ENCODE measurements at regions not wholly inside any gene's neighbourhood (a gene's known extent, or its start where the extent isn't known, plus 50 kb on each side); places are given as distances from the start of the nearest gene placed in this dataset.

DNA sequence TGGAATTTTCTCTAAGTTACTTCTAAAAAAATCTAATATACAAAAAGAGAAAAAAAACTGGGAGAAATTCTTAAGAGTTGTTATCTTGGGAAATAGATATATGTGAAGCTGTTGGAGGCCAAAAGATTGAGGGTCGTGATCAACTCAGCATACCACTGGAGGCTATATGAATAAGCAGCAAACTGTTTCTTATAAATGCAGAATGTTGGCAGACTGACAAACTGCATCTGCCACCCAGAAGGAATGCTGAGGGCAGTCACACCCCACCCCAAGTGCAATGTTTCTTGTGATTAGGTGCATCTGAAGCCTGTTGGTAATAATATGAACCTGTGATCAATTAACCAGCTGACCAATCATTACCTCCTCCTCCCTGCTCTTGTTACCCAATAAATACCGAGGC, 818.6 kb upstream of the MGAT4C start:
- intact Hi-C loops (cut with micrococcal nuclease), result no loop called here
- Histone ChIP-seq H3K27me3 (ENCODE audit: control insufficient read depth in 2 of 2, insufficient read depth in 2 of 2, low read length in 2 of 2) (no peaks in the 10 kb centered on the region), H3K4me2 (replicated peaks; ENCODE audit: extremely low read depth, low read length, poor library complexity, severe bottlenecking) (no peak overlapping the region), H3K79me2 (ENCODE audit: insufficient read depth, low read length) (no peaks in the 10 kb centered on the region), H2AFZ (ENCODE audit: insufficient read depth, low read depth, low read length, poor library complexity, severe bottlenecking) (no peak overlapping the region), H3K36me3 (replicated peaks in 1 of 2; ENCODE audit: control insufficient read depth in 1 of 2, insufficient read depth in 2 of 2, low read length in 2 of 2) (no peaks in the 10 kb centered on the region), H3K27ac (ENCODE audit: low read depth in 1 of 2, low read length in 2 of 2) (no peak overlapping the region), H3K9me3 (replicated peaks in 1 of 2; ENCODE audit: control insufficient read depth in 1 of 2, insufficient read depth in 1 of 2, low read length in 2 of 2) (peaks cover 7 to 8% of the 10 kb centered on the region in 2 donors), H4K20me1 (ENCODE audit: insufficient read depth, low read length) (no peaks in the 10 kb centered on the region), H3K4me3 (replicated peaks in 1 of 3; ENCODE audit: low read depth in 2 of 3, low read length in 3 of 3) (no peak overlapping the region), H3K4me1 (ENCODE audit: control insufficient read depth in 1 of 2, insufficient read depth in 2 of 2, low read length in 2 of 2) (no peaks in the 10 kb centered on the region), H3K9ac (ENCODE audit: insufficient read depth, low read length, poor library complexity, severe bottlenecking) (no peak overlapping the region)
- H3K36me3 Mint-ChIP-seq, result no peaks in the 10 kb centered on the region
- no peak for DNase-seq
- no peak overlapping the region for H3K4me3 Mint-ChIP-seq
- H3K4me1 Mint-ChIP-seq, result no peaks in the 10 kb centered on the region
- TF ChIP-seq, protein P1, sequence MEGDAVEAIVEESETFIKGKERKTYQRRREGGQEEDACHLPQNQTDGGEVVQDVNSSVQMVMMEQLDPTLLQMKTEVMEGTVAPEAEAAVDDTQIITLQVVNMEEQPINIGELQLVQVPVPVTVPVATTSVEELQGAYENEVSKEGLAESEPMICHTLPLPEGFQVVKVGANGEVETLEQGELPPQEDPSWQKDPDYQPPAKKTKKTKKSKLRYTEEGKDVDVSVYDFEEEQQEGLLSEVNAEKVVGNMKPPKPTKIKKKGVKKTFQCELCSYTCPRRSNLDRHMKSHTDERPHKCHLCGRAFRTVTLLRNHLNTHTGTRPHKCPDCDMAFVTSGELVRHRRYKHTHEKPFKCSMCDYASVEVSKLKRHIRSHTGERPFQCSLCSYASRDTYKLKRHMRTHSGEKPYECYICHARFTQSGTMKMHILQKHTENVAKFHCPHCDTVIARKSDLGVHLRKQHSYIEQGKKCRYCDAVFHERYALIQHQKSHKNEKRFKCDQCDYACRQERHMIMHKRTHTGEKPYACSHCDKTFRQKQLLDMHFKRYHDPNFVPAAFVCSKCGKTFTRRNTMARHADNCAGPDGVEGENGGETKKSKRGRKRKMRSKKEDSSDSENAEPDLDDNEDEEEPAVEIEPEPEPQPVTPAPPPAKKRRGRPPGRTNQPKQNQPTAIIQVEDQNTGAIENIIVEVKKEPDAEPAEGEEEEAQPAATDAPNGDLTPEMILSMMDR (IDR thresholded peaks at IDR 0.05), result no peak
- H3K27ac Mint-ChIP-seq, result no peak overlapping the region
- H3K27me3 Mint-ChIP-seq (ENCODE audit: low read depth in 3 of 3), result no peaks in the 10 kb centered on the region
- peaks cover 0 to 10% (median 7%) of the 10 kb centered on the region in 7 donors for H3K9me3 Mint-ChIP-seq
- no CpG with 5 or more reads among the region's 2 CpGs for WGBS (ENCODE audit: insufficient coverage)

DNA sequence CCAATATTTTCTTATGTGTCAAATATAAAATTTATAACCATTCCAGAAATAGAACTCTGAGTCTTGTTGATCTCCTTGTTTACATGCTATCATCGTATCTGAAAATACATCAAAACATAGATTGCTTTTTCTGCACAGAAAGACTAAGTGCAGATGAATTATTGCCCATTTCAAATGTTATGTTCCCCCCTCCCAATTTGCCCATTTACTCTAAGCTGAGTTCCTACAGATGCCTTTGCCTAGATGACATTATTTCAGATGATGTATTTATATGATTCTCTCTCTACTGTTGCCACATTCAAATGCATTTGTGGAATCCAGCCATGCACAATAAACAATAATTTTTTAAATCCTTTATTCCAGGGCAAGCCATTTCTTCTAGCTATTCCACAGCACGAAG, 810.1 kb upstream of the MGAT4C start:
- Histone ChIP-seq H3K36me3 (replicated peaks in 1 of 2; ENCODE audit: control insufficient read depth in 1 of 2, insufficient read depth in 2 of 2, low read length in 2 of 2) (no peaks in the 10 kb centered on the region), H3K4me3 (replicated peaks in 1 of 3; ENCODE audit: low read depth in 2 of 3, low read length in 3 of 3) (no peak overlapping the region), H3K79me2 (ENCODE audit: insufficient read depth, low read length) (no peaks in the 10 kb centered on the region), H3K4me2 (replicated peaks; ENCODE audit: extremely low read depth, low read length, poor library complexity, severe bottlenecking) (no peak overlapping the region), H3K27ac (ENCODE audit: low read depth in 1 of 2, low read length in 2 of 2) (no peak overlapping the region), H3K27me3 (ENCODE audit: control insufficient read depth in 2 of 2, insufficient read depth in 2 of 2, low read length in 2 of 2) (no peaks in the 10 kb centered on the region), H2AFZ (ENCODE audit: insufficient read depth, low read depth, low read length, poor library complexity, severe bottlenecking) (no peak overlapping the region), H3K4me1 (ENCODE audit: control insufficient read depth in 1 of 2, insufficient read depth in 2 of 2, low read length in 2 of 2) (no peaks in the 10 kb centered on the region), H3K9ac (ENCODE audit: insufficient read depth, low read length, poor library complexity, severe bottlenecking) (no peak overlapping the region), H4K20me1 (ENCODE audit: insufficient read depth, low read length) (no peaks in the 10 kb centered on the region), H3K9me3 (replicated peaks in 1 of 2; ENCODE audit: control insufficient read depth in 1 of 2, insufficient read depth in 1 of 2, low read length in 2 of 2) (no peaks in the 10 kb centered on the region)
- H3K36me3 Mint-ChIP-seq, result no peaks in the 10 kb centered on the region
- H3K27ac Mint-ChIP-seq, result no peak overlapping the region
- intact Hi-C loops (cut with micrococcal nuclease), result no loop called here
- peaks cover 0 to 3% (median 0%) of the 10 kb centered on the region in 7 donors for H3K9me3 Mint-ChIP-seq
- H3K4me1 Mint-ChIP-seq, result no peaks in the 10 kb centered on the region
- WGBS (ENCODE audit: insufficient coverage), result no CpG with 5 or more reads among the region's 2 CpGs
- TF ChIP-seq, protein P1 (IDR thresholded peaks at IDR 0.05), result no peak
- DNase-seq, result no peak
- H3K27me3 Mint-ChIP-seq (ENCODE audit: low read depth in 3 of 3), result no peaks in the 10 kb centered on the region
- no peak overlapping the region for H3K4me3 Mint-ChIP-seq

Data from CD14-positive monocyte (primary cell).